ENCODE measurements at regions not wholly inside any gene's neighbourhood (a gene's known extent, or its start where the extent isn't known, plus 50 kb on each side); places are given as distances from the start of the nearest gene placed in this dataset.

DNA sequence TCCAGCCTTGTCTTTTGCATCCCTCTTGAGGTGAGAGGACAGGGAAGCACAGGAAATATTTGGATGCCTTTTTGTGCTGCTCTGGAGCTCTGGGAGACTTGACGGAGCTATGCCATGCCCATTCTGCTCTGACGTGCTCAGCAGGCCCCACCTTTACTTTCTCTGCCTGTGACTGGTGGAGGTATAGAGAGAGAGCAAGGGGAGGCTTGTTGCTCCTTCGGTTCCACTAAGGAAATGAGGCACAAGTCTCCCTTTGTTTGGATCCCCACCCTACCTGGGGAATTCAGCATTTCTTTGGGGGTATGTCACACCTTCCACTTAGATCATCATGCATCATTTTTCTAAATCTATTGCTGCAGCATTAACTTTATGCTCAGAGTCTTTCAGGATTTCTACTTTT is 121.8 kb upstream of the CNTLN start:
- H3K4me1 ChIP-seq (ENCODE audit: insufficient read depth, low read length, poor library complexity, severe bottlenecking), result no peaks in the 10 kb centered on the region
- no peak overlapping the region for H3K27ac ChIP-seq (ENCODE audit: low read depth, low read length, poor library complexity, severe bottlenecking)
- TF ChIP-seq EZH2 (IDR thresholded peaks at IDR 0.05; ENCODE audit: borderline replicate concordance, low read depth, low read length, poor library complexity, severe bottlenecking), result no peak
- no peak for TF ChIP-seq CTCF (conservative IDR thresholded peaks at IDR 0.05; ENCODE audit: low read depth, low read length)
- no peak for DNase-seq (ENCODE audit: low spot score)
- no peak overlapping the region for H3K4me3 ChIP-seq (ENCODE audit: low read depth, low read length, poor library complexity, severe bottlenecking)
- no peaks in the 10 kb centered on the region for H3K27me3 ChIP-seq (replicated peaks; ENCODE audit: insufficient read depth, low read depth, low read length, poor library complexity)
- ChIA-PET POLR2A (ENCODE audit: low non-redundant PET) (no interaction called here), CTCF (no interaction called here)
- intact Hi-C loops (cut with micrococcal nuclease; ENCODE audit: unreplicated experiment), result no loop called here
- no peaks in the 10 kb centered on the region for H3K9me3 ChIP-seq (ENCODE audit: low read depth, low read length, poor library complexity, severe bottlenecking)
- no TSS peak for BruUV-seq (replicated peaks)
- H3K36me3 ChIP-seq (ENCODE audit: insufficient read depth, low read length, poor library complexity, severe bottlenecking), result no peaks in the 10 kb centered on the region

- POLR2A ChIA-PET (ENCODE audit: low non-redundant PET), result no interaction called here
- CTCF ChIA-PET, result no interaction called here
Observed at GRCh38 chr9:17011880-17012279, 123.0 kb upstream of the CNTLN start.

DNA sequence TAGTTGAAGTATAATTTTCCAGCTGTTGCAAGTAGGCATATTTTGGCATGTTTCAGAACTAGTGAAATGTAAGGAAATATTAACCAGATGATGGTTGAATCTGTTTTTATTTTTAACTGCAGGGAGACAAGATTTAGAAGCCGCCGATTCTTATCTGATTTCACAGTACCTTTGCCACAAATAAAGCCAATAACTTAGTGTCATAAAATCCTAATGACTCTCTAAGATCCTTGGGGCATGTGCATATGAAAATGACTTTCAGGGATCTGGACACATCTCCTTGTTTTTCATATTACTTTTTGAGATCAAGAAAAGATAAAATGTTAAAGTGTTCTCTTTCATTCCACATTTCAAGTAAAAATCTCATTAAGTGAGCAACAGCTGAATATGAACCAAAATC is 125.8 kb upstream of the CNTLN start:
- no TSS peak for BruUV-seq (replicated peaks)
- POLR2A ChIA-PET (ENCODE audit: low non-redundant PET), result no interaction called here
- intact Hi-C loops (cut with micrococcal nuclease; ENCODE audit: unreplicated experiment), result no loop called here

More at GRCh38 chr9:17011880-17012279, 123.0 kb upstream of the CNTLN start:
- no peaks in the 10 kb centered on the region for H3K9me3 ChIP-seq (ENCODE audit: low read depth, low read length, poor library complexity, severe bottlenecking)
- H3K4me1 ChIP-seq (ENCODE audit: insufficient read depth, low read length, poor library complexity, severe bottlenecking), result no peaks in the 10 kb centered on the region
- intact Hi-C loops (cut with micrococcal nuclease; ENCODE audit: unreplicated experiment), result no loop called here
- no peak overlapping the region for H3K27ac ChIP-seq (ENCODE audit: low read depth, low read length, poor library complexity, severe bottlenecking)
- TF ChIP-seq EZH2 (IDR thresholded peaks at IDR 0.05; ENCODE audit: borderline replicate concordance, low read depth, low read length, poor library complexity, severe bottlenecking), result no peak
- no peak for TF ChIP-seq CTCF (conservative IDR thresholded peaks at IDR 0.05; ENCODE audit: low read depth, low read length)
- H3K4me3 ChIP-seq (ENCODE audit: low read depth, low read length, poor library complexity, severe bottlenecking), result no peak overlapping the region
- no TSS peak for BruUV-seq (replicated peaks)
- H3K27me3 ChIP-seq (replicated peaks; ENCODE audit: insufficient read depth, low read depth, low read length, poor library complexity), result no peaks in the 10 kb centered on the region
- DNase-seq (ENCODE audit: low spot score), result no peak
- no peaks in the 10 kb centered on the region for H3K36me3 ChIP-seq (ENCODE audit: insufficient read depth, low read length, poor library complexity, severe bottlenecking)

More for the DNA sequence above, 125.8 kb upstream of the CNTLN start:
- DNase-seq (ENCODE audit: low spot score), result no peak
- Histone ChIP-seq H3K9me3 (ENCODE audit: low read depth, low read length, poor library complexity, severe bottlenecking) (no peaks in the 10 kb centered on the region), H3K27me3 (replicated peaks; ENCODE audit: insufficient read depth, low read depth, low read length, poor library complexity) (no peaks in the 10 kb centered on the region), H3K27ac (ENCODE audit: low read depth, low read length, poor library complexity, severe bottlenecking) (no peak overlapping the region), H3K4me1 (ENCODE audit: insufficient read depth, low read length, poor library complexity, severe bottlenecking) (peaks cover 5% of the 10 kb centered on the region), H3K4me3 (ENCODE audit: low read depth, low read length, poor library complexity, severe bottlenecking) (no peak overlapping the region), H3K36me3 (ENCODE audit: insufficient read depth, low read length, poor library complexity, severe bottlenecking) (no peaks in the 10 kb centered on the region)
- TF ChIP-seq CTCF (conservative IDR thresholded peaks at IDR 0.05; ENCODE audit: low read depth, low read length), result no peak
- no peak for TF ChIP-seq EZH2 (IDR thresholded peaks at IDR 0.05; ENCODE audit: borderline replicate concordance, low read depth, low read length, poor library complexity, severe bottlenecking)
- CTCF ChIA-PET, result no interaction called here
